ENCODE measurements at regions not wholly inside any gene's neighbourhood (a gene's known extent, or its start where the extent isn't known, plus 50 kb on each side); places are given as distances from the start of the nearest gene placed in this dataset.

GRCh38 chr10:107733328-107734130 lies 569.0 kb upstream of the SORCS1 start:
- Histone ChIP-seq H3K4me2 (ENCODE audit: low read length) (no peak overlapping the region), H3K4me3 (ENCODE audit: low read length) (no peak overlapping the region), H3F3A (ENCODE audit: insufficient read depth, low read length, poor library complexity, severe bottlenecking) (no peaks in the 10 kb centered on the region), H4K20me1 (ENCODE audit: insufficient read depth) (no peaks in the 10 kb centered on the region), H3K36me3 (ENCODE audit: insufficient read depth, low read length) (no peaks in the 10 kb centered on the region), H3K9me2 (ENCODE audit: insufficient read depth, low read length) (no peaks in the 10 kb centered on the region), H3K27me3 (ENCODE audit: insufficient read depth, low read depth, low read length) (no peaks in the 10 kb centered on the region), H3K79me2 (replicated peaks; ENCODE audit: insufficient read depth, low read length) (no peaks in the 10 kb centered on the region), H3K9me3 (ENCODE audit: low read length) (no peaks in the 10 kb centered on the region), H3K9ac (ENCODE audit: low read length) (no peak overlapping the region), H3K27ac (ENCODE audit: low read length) (no peak overlapping the region), H2AFZ (ENCODE audit: low read depth, low read length) (no peak overlapping the region)
- no peak for TF ChIP-seq RAD21 (conservative IDR thresholded peaks at IDR 0.05)
- TF ChIP-seq REST (IDR thresholded peaks at IDR 0.05; ENCODE audit: borderline replicate concordance): no peak
- no peak for TF ChIP-seq CTCF (IDR thresholded peaks at IDR 0.05; ENCODE audit: poor library complexity, severe bottlenecking)
- TF ChIP-seq TAF1 (IDR thresholded peaks at IDR 0.05; ENCODE audit: low read depth): no peak

GRCh38 chr10:107732045-107732444 lies 567.5 kb upstream of the SORCS1 start:
- Histone ChIP-seq H3F3A (ENCODE audit: insufficient read depth, low read length, poor library complexity, severe bottlenecking) (no peaks in the 10 kb centered on the region), H3K79me2 (replicated peaks; ENCODE audit: insufficient read depth, low read length) (no peaks in the 10 kb centered on the region), H3K9me2 (ENCODE audit: insufficient read depth, low read length) (no peaks in the 10 kb centered on the region), H3K27me3 (ENCODE audit: insufficient read depth, low read depth, low read length) (no peaks in the 10 kb centered on the region), H3K4me3 (ENCODE audit: low read length) (no peak overlapping the region), H2AFZ (ENCODE audit: low read depth, low read length) (no peak overlapping the region), H3K27ac (ENCODE audit: low read length) (no peak overlapping the region), H3K36me3 (ENCODE audit: insufficient read depth, low read length) (no peaks in the 10 kb centered on the region), H3K9ac (ENCODE audit: low read length) (no peak overlapping the region), H3K9me3 (ENCODE audit: low read length) (no peaks in the 10 kb centered on the region), H3K4me2 (ENCODE audit: low read length) (no peak overlapping the region), H4K20me1 (ENCODE audit: insufficient read depth) (no peaks in the 10 kb centered on the region)
- TF ChIP-seq RAD21 (conservative IDR thresholded peaks at IDR 0.05) (no peak), SMC3 (conservative IDR thresholded peaks at IDR 0.05; ENCODE audit: poor library complexity) (no peak), REST (IDR thresholded peaks at IDR 0.05; ENCODE audit: borderline replicate concordance) (no peak), EZH2 (IDR thresholded peaks at IDR 0.05; ENCODE audit: borderline replicate concordance, insufficient read depth, low read length, poor library complexity, severe bottlenecking) (no peak), TAF1 (IDR thresholded peaks at IDR 0.05; ENCODE audit: low read depth) (no peak), POLR2AphosphoS5 (IDR thresholded peaks at IDR 0.05) (no peak), CTCF (IDR thresholded peaks at IDR 0.05; ENCODE audit: poor library complexity, severe bottlenecking) (no peak), MXI1 (conservative IDR thresholded peaks at IDR 0.05; ENCODE audit: poor library complexity, severe bottlenecking) (no peak), EP300 (conservative IDR thresholded peaks at IDR 0.05; ENCODE audit: poor library complexity, severe bottlenecking) (no peak)
